GM23338 (cell line): ENCODE measurements at regions not wholly inside any gene's neighbourhood (a gene's known extent, or its start where the extent isn't known, plus 50 kb on each side); places are given as distances from the start of the nearest gene placed in this dataset.
"Not testable (repeated sequence)": the region's sequence is repeated elsewhere in the genome, so short reads cannot be mapped to it uniquely, and the experiment has no call there.

Experiments used
- ATAC-seq: fragments of 200-7000 bp; cut with Tn5 transposase; 3 replicates; pipeline ENCODE4 v1.9.1; 2020
- DNase-seq: peaks from one replicate; pipeline ENCODE4 v3.0.0-alpha.2; 2015; ENCODE audit warnings: low spot score
- H2AFZ ChIP-seq: fragments of 200-600 bp; sonication (generic); 2 replicates; pipeline ENCODE4 v1.8.0; 2016; ENCODE audit warnings: antibody characterized with exemption, mild to moderate bottlenecking, moderate library complexity
- H3F3A ChIP-seq: fragments of 200-600 bp; sonication (generic); replicated peaks from 2 replicates; pipeline ENCODE4 v1.8.0; 2017; ENCODE audit warnings: antibody characterized with exemption, mixed run types, low read depth
- H3K27ac ChIP-seq: fragments of 200-600 bp; sonication (generic); 2 replicates; pipeline ENCODE4 v1.6.1; 2016; ENCODE audit warnings: low read depth
- H3K27me3 ChIP-seq: fragments of 200-600 bp; sonication (generic); 2 replicates; pipeline ENCODE4 v1.8.0; 2016; ENCODE audit warnings: mild to moderate bottlenecking, mixed run types, moderate library complexity; ENCODE audit not compliant: insufficient read depth
- H3K36me3 ChIP-seq: fragments of 200-600 bp; sonication (generic); 2 replicates; pipeline ENCODE4 v1.8.0; 2016; ENCODE audit warnings: mild to moderate bottlenecking; ENCODE audit not compliant: insufficient read depth
- H3K4me1 ChIP-seq: fragments of 200-600 bp; sonication (generic); 2 replicates; pipeline ENCODE4 v1.8.0; 2016; ENCODE audit warnings: mild to moderate bottlenecking, moderate library complexity; ENCODE audit not compliant: insufficient read depth
- H3K4me2 ChIP-seq: fragments of 200-600 bp; sonication (generic); 2 replicates; pipeline ENCODE4 v1.7.1; 2017; ENCODE audit warnings: mixed run types
- H3K4me3 ChIP-seq: fragments of 200-600 bp; sonication (generic); 2 replicates; pipeline ENCODE4 v1.6.1; 2016; ENCODE audit warnings: mixed run types
- H3K79me2 ChIP-seq: fragments of 200-600 bp; sonication (generic); replicated peaks from 2 replicates; pipeline ENCODE4 v1.8.0; 2017; ENCODE audit warnings: mild to moderate bottlenecking; ENCODE audit not compliant: insufficient read depth
- H3K9me2 ChIP-seq: fragments of 200-600 bp; sonication (generic); 2 replicates; pipeline ENCODE4 v1.8.0; 2017; ENCODE audit not compliant: insufficient read depth
- H4K20me1 ChIP-seq: fragments of 200-600 bp; sonication (generic); replicated peaks from 2 replicates; pipeline ENCODE4 v1.8.0; 2017; ENCODE audit warnings: mild to moderate bottlenecking; ENCODE audit not compliant: insufficient read depth
- H3K27ac Mint-ChIP-seq: 2 replicates; pipeline ENCODE4 v1.8.0; 2020; ENCODE audit warnings: inconsistent platforms, mild to moderate bottlenecking, moderate library complexity, mixed read lengths
- H3K27me3 Mint-ChIP-seq: 3 replicates; pipeline ENCODE4 v1.8.0; 2022; ENCODE audit warnings: low read depth, mild to moderate bottlenecking, moderate library complexity, mixed read lengths, inconsistent platforms; ENCODE audit not compliant: insufficient read depth, poor library complexity
- H3K36me3 Mint-ChIP-seq: 3 replicates; pipeline ENCODE4 v1.8.0; 2021; ENCODE audit warnings: low read depth, mild to moderate bottlenecking, inconsistent platforms, moderate library complexity, mixed read lengths
- H3K4me1 Mint-ChIP-seq: 3 replicates; pipeline ENCODE4 v1.8.0; 2020; ENCODE audit warnings: mild to moderate bottlenecking, inconsistent platforms, mixed read lengths
- H3K4me3 Mint-ChIP-seq: 3 replicates; pipeline ENCODE4 v1.8.0; 2021; ENCODE audit warnings: moderate library complexity, mild to moderate bottlenecking, inconsistent platforms, mixed read lengths
- H3K9me3 Mint-ChIP-seq: 3 replicates; pipeline ENCODE4 v1.8.0; 2020; ENCODE audit warnings: moderate library complexity, mild to moderate bottlenecking, inconsistent platforms, mixed read lengths
- CREB1 ChIP-seq: fragments of 250-450 bp; sonication (Bioruptor Pico); IDR thresholded peaks from 2 replicates; pipeline ENCODE4 v1.5.0; 2020; ENCODE audit warnings: low read depth, mild to moderate bottlenecking, moderate library complexity
- CTCF ChIP-seq, 2 experiments: fragments of 200-600 bp in 1 of 2; sonication (generic) in 1 of 2; conservative IDR thresholded peaks; 2 replicates each; pipeline versions ENCODE4 v1.5.1 to v1.6.1; 2016 to 2017; ENCODE audit warnings: antibody characterized with exemption in 2 of 2, low read depth in 2 of 2, mild to moderate bottlenecking in 2 of 2, moderate library complexity in 1 of 2
- ETS1 ChIP-seq: IDR thresholded peaks from 2 replicates; pipeline ENCODE4 v1.6.1; 2016; ENCODE audit warnings: antibody characterized with exemption
- JUNB ChIP-seq: IDR thresholded peaks from one replicate; pipeline ENCODE4 v1.6.1; 2016; ENCODE audit warnings: antibody characterized with exemption; ENCODE audit not compliant: unreplicated experiment
- NANOG ChIP-seq: IDR thresholded peaks from 2 replicates; pipeline ENCODE4 v1.6.1; 2016; ENCODE audit warnings: antibody characterized with exemption, borderline replicate concordance
- POLR2AphosphoS5 ChIP-seq: IDR thresholded peaks from 2 replicates; pipeline ENCODE4 v1.6.1; 2016; ENCODE audit warnings: antibody characterized with exemption, low read depth
- ZNF114 ChIP-seq: fragments of 250-450 bp; sonication (Bioruptor Pico); IDR thresholded peaks from 2 replicates; pipeline ENCODE4 v1.5.0; 2020; ENCODE audit warnings: mild to moderate bottlenecking, moderate library complexity
- ZNF331 ChIP-seq: fragments of 250-450 bp; sonication (Bioruptor Pico); IDR thresholded peaks from 2 replicates; pipeline ENCODE4 v1.5.0; 2020; ENCODE audit warnings: low read depth, mild to moderate bottlenecking, moderate library complexity
- TF ChIP-seq, protein P1 (sequence below): IDR thresholded peaks from one replicate; pipeline ENCODE4 v1.6.1; 2018; ENCODE audit warnings: antibody characterized with exemption; ENCODE audit not compliant: unreplicated experiment

DNA sequence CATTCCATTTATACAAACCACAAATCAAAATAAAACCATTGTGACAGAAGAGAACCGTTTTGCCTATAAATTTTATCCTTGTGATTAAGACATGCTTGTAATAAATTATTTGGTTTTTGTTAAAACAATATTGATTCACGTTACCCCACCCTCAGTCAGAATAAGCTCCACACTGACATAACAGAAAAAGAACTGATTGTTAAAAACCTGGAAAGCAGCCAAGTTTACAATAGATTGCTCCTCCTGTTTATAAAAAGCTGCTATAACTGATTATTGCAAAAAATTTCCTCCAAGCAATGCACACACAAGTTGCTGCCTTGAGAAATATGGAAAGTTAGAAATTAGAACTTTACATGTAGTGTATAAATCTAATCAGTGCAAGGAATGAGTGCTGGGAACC is 263.5 kb downstream of the SETD4 start:
- peaks cover 5% of the 10 kb centered on the region; the same call in 1 of the 2 replicates for H3K9me2 ChIP-seq
- no peak for ATAC-seq
- H3K79me2 ChIP-seq, result no peaks in the 10 kb centered on the region
- H3K27me3 ChIP-seq, result no peaks in the 10 kb centered on the region
- no peak overlapping the region for H3K4me3 Mint-ChIP-seq
- H3K9me3 Mint-ChIP-seq, result peaks cover 11% of the 10 kb centered on the region
- H2AFZ ChIP-seq, result no peak overlapping the region
- H3K4me1 ChIP-seq, result no peaks in the 10 kb centered on the region
- no peak overlapping the region for H3K4me3 ChIP-seq
- H3K4me2 ChIP-seq, result no peak overlapping the region
- no peak for DNase-seq
- H3K4me1 Mint-ChIP-seq, result peaks cover 4% of the 10 kb centered on the region; the same call in 2 of the 3 replicates
- H3K27ac Mint-ChIP-seq, result no peak overlapping the region
- peaks cover 4% of the 10 kb centered on the region for H3K27me3 Mint-ChIP-seq
- no peak overlapping the region for H3K27ac ChIP-seq
- H3F3A ChIP-seq, result no peaks in the 10 kb centered on the region
- TF ChIP-seq, protein P1, sequence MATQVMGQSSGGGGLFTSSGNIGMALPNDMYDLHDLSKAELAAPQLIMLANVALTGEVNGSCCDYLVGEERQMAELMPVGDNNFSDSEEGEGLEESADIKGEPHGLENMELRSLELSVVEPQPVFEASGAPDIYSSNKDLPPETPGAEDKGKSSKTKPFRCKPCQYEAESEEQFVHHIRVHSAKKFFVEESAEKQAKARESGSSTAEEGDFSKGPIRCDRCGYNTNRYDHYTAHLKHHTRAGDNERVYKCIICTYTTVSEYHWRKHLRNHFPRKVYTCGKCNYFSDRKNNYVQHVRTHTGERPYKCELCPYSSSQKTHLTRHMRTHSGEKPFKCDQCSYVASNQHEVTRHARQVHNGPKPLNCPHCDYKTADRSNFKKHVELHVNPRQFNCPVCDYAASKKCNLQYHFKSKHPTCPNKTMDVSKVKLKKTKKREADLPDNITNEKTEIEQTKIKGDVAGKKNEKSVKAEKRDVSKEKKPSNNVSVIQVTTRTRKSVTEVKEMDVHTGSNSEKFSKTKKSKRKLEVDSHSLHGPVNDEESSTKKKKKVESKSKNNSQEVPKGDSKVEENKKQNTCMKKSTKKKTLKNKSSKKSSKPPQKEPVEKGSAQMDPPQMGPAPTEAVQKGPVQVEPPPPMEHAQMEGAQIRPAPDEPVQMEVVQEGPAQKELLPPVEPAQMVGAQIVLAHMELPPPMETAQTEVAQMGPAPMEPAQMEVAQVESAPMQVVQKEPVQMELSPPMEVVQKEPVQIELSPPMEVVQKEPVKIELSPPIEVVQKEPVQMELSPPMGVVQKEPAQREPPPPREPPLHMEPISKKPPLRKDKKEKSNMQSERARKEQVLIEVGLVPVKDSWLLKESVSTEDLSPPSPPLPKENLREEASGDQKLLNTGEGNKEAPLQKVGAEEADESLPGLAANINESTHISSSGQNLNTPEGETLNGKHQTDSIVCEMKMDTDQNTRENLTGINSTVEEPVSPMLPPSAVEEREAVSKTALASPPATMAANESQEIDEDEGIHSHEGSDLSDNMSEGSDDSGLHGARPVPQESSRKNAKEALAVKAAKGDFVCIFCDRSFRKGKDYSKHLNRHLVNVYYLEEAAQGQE, result no peak
- TF ChIP-seq CREB1 (CRISPR knock-in tag), result no peak
- TF ChIP-seq ZNF331 (CRISPR knock-in tag), result no peak
- H3K36me3 Mint-ChIP-seq, result no peaks in the 10 kb centered on the region
- no peaks in the 10 kb centered on the region; the same call in 1 of the 2 replicates for H3K36me3 ChIP-seq
- H4K20me1 ChIP-seq, result no peaks in the 10 kb centered on the region

GRCh38 chr21:35794527-35794926 is 265.8 kb downstream of the SETD4 start:
- H3F3A ChIP-seq, H3K9me3 Mint-ChIP-seq, H3K27me3 ChIP-seq, H3K27ac Mint-ChIP-seq, H4K20me1 ChIP-seq, H2AFZ ChIP-seq, H3K79me2 ChIP-seq, H3K4me2 ChIP-seq, H3K36me3 Mint-ChIP-seq, H3K4me3 ChIP-seq, H3K27ac ChIP-seq, H3K9me2 ChIP-seq, H3K36me3 ChIP-seq, H3K27me3 Mint-ChIP-seq, H3K4me1 Mint-ChIP-seq, ATAC-seq, H3K4me1 ChIP-seq, DNase-seq, H3K4me3 Mint-ChIP-seq: not testable (repeated sequence)

DNA sequence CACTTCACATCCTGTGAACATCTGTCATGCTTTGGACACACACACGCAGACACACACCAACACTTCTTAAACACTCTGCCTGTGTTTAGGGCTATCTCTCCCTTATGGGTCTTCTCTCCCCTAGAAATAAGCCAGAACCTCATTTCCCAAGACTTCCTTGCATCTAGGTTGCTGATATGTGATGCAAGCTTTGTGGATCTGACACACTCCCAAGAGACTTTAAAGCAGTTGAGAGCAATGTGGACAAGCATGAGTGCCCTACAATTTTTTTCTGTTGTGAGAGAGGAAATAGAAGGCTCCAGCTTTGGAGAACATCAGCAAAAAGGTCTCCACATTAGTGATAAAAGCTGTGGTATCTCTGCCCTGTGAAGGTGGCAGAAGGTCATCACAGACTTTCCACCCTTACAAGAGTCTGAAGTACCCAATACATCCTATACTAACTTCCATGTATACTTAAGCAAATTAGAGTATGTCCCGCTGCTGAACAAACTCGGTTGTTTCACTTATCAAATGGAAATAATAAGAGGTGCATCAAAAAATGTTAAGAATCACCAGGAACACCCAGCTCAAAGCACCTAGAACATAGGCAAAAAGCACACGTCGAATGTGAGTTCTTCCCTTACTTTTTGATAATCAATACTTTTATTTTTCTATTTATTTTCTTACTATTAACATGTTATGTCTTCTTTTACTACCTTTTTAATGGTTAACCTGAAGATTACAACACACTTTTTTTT is 267.6 kb downstream of the SETD4 start:
- H3K9me3 Mint-ChIP-seq, result peaks cover 4% of the 10 kb centered on the region; the same call in 1 of the 3 replicates
- Histone ChIP-seq H3K9me2 (no peaks in the 10 kb centered on the region; the same call in 1 of the 2 replicates), H3K4me1 (no peaks in the 10 kb centered on the region), H3K36me3 (no peaks in the 10 kb centered on the region), H4K20me1 (no peaks in the 10 kb centered on the region), H3K27ac (no peak overlapping the region), H3K79me2 (no peaks in the 10 kb centered on the region), H3K4me2 (no peak overlapping the region), H3K27me3 (no peaks in the 10 kb centered on the region), H2AFZ (no peak overlapping the region; the same call in 1 of the 2 replicates), H3K4me3 (no peak overlapping the region), H3F3A (no peaks in the 10 kb centered on the region)
- H3K27ac Mint-ChIP-seq, result no peak overlapping the region
- H3K4me3 Mint-ChIP-seq, result no peak overlapping the region
- ATAC-seq (no peak), DNase-seq (no peak)
- peaks cover 4% of the 10 kb centered on the region; the same call in 2 of the 3 replicates for H3K4me1 Mint-ChIP-seq
- H3K27me3 Mint-ChIP-seq, result peaks cover 2% of the 10 kb centered on the region
- H3K36me3 Mint-ChIP-seq, result no peaks in the 10 kb centered on the region
- TF ChIP-seq POLR2AphosphoS5, result no peak
- no peak for TF ChIP-seq NANOG
- TF ChIP-seq JUNB, result no peak
- TF ChIP-seq, protein P1, result no peak
- no peak for TF ChIP-seq CTCF (conservative IDR thresholded peaks at IDR 0.05; ENCODE audit: low read depth in 2 of 2)
- no peak for TF ChIP-seq ZNF114 (CRISPR knock-in tag)
- TF ChIP-seq ETS1, result no peak
